ENCODE measurements at regions not wholly inside any gene's neighbourhood (a gene's known extent, or its start where the extent isn't known, plus 50 kb on each side); places are given as distances from the start of the nearest gene placed in this dataset.

DNA sequence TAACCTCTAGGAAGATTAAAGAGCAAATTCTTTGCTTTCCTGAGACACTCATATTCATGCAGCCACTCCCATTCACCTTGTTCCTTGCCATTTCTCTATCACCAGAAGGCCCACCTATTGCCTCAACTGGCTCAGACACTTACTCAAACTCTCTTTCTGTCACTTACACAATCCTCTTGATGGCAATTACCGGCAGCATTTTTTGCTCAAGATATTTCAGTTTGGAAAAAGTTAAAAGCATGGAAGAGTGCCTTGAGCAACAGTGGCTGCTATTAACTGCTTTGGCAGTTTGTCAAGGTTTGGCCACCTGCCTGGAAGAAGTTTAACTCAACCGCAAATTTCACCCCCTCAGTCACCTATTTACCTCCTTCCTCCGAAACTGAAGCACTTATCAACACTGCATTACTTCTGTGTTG lies 1104.0 kb upstream of the PIK3C3 start:
- TF ChIP-seq POLR2A (IDR thresholded peaks at IDR 0.05): no peak
- TF ChIP-seq CTCF (IDR thresholded peaks at IDR 0.05): no peak
- no peaks in the 10 kb centered on the region for H3K27me3 ChIP-seq
- H3K9me3 ChIP-seq: no peaks in the 10 kb centered on the region
- 35 to 53% (median 44%) methylated on average over 3 of the region's 3 CpGs for WGBS, 4 donors
- no peaks in the 10 kb centered on the region for H3K4me1 ChIP-seq
- DNase-seq (no peak), ATAC-seq (no peak)
- H3K4me3 ChIP-seq: no peak overlapping the region
- no peaks in the 10 kb centered on the region for H3K36me3 ChIP-seq
- H3K27ac ChIP-seq: no peak overlapping the region
- intact Hi-C loops (cut with DNase I): no loop called here

DNA sequence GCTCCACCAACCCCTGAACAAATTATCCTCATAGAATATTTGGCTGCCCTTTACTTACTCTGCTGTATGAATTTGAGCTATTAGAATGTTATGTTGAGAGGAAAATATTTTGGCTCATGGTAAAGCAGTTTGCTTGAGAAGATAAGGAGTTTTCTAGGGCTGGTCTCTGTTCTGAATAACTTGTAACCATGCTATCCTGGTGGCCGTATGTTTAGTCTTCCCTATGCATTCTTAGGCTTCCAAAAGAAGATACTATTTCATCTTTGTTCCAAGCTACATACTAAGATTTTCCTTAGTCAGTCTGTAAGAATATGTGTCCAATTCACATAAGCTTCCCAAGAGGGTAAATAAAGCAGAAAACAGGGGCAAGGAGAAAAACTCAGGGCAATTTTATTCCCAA lies 1105.1 kb upstream of the PIK3C3 start:
- no peaks in the 10 kb centered on the region for H3K4me1 ChIP-seq
- TF ChIP-seq CTCF (IDR thresholded peaks at IDR 0.05) (no peak), POLR2A (IDR thresholded peaks at IDR 0.05) (no peak)
- H3K9me3 ChIP-seq: no peaks in the 10 kb centered on the region
- H3K36me3 ChIP-seq: no peaks in the 10 kb centered on the region
- DNase-seq (no peak), ATAC-seq (no peak)
- no peak overlapping the region for H3K27ac ChIP-seq
- WGBS, 4 donors: 28 to 38% (median 34%) methylated on average over 1 of the region's 1 CpG
- H3K27me3 ChIP-seq: no peaks in the 10 kb centered on the region
- intact Hi-C loops (cut with DNase I): no loop called here
- H3K4me3 ChIP-seq: no peak overlapping the region

GRCh38 chr18:40841467-40841866 lies 1113.6 kb upstream of the PIK3C3 start:
- H3K27ac ChIP-seq: no peak overlapping the region
- no peak for DNase-seq
- no peaks in the 10 kb centered on the region for H3K36me3 ChIP-seq
- ATAC-seq: no peak
- H3K9me3 ChIP-seq: peaks cover 0 to 5% (median 0%) of the 10 kb centered on the region in 12 donors
- H3K27me3 ChIP-seq: no peaks in the 10 kb centered on the region
- no peak for TF ChIP-seq POLR2A (IDR thresholded peaks at IDR 0.05)
- no peak for TF ChIP-seq CTCF (IDR thresholded peaks at IDR 0.05)
- H3K4me3 ChIP-seq: no peak overlapping the region
- no peaks in the 10 kb centered on the region for H3K4me1 ChIP-seq
- intact Hi-C loops (cut with DNase I): no loop called here

GRCh38 chr18:40841063-40841462 lies 1114.0 kb upstream of the PIK3C3 start:
- intact Hi-C loops (cut with DNase I): no loop called here
- TF ChIP-seq CTCF (IDR thresholded peaks at IDR 0.05) (no peak), POLR2A (IDR thresholded peaks at IDR 0.05) (no peak)
- no peak for ATAC-seq

More at GRCh38 chr18:40841063-40841462, 1114.0 kb upstream of the PIK3C3 start:
- WGBS, 4 donors: 76 to 80% (median 79%) methylated on average over 3 of the region's 3 CpGs
- Histone ChIP-seq H3K27me3 (no peaks in the 10 kb centered on the region), H3K36me3 (no peaks in the 10 kb centered on the region), H3K4me3 (no peak overlapping the region), H3K27ac (no peak overlapping the region), H3K9me3 (peaks cover 0 to 5% (median 0%) of the 10 kb centered on the region in 12 donors), H3K4me1 (no peaks in the 10 kb centered on the region)
- DNase-seq: no peak
